AG09319 (cell line): ENCODE measurements at regions not wholly inside any gene's neighbourhood (a gene's known extent, or its start where the extent isn't known, plus 50 kb on each side); places are given as distances from the start of the nearest gene placed in this dataset.

Experiments
- DNase-seq: peaks from one replicate; pipeline ENCODE4 v3.0.0-alpha.2; 2010; ENCODE audit warnings: low read depth; ENCODE audit errors: extremely low read depth
- CTCF ChIP-seq: IDR thresholded peaks from 2 replicates; pipeline ENCODE4 v1.5.1; 2011; ENCODE audit warnings: low read depth, mild to moderate bottlenecking, inconsistent platforms, low read length, moderate library complexity

GRCh38 chr1:60152891-60153290 lies 79.3 kb upstream of the C1orf87 start:
- DNase-seq: no peak
- no peak for TF ChIP-seq CTCF

- DNase-seq: no peak
- no peak for TF ChIP-seq CTCF
These were observed 77.7 kb upstream of the C1orf87 start for GRCh38 chr1:60151311-60151710.

GRCh38 chr1:60149251-60149650 lies 75.7 kb upstream of the C1orf87 start:
- no peak for DNase-seq
- TF ChIP-seq CTCF: no peak

GRCh38 chr1:60146884-60147283 lies 73.3 kb upstream of the C1orf87 start:
- no peak for TF ChIP-seq CTCF
- DNase-seq: no peak

GRCh38 chr1:60145771-60146170 lies 72.2 kb upstream of the C1orf87 start:
- no peak for TF ChIP-seq CTCF
- DNase-seq: no peak

- no peak for DNase-seq
- TF ChIP-seq CTCF: no peak
These were observed 68.2 kb upstream of the C1orf87 start for GRCh38 chr1:60141743-60142142.

- TF ChIP-seq CTCF: no peak
- DNase-seq: no peak
These were observed 67.7 kb upstream of the C1orf87 start for GRCh38 chr1:60141276-60141675.

GRCh38 chr1:60137406-60137805 lies 63.8 kb upstream of the C1orf87 start:
- TF ChIP-seq CTCF: no peak

More at GRCh38 chr1:60137406-60137805, 63.8 kb upstream of the C1orf87 start:
- DNase-seq: no peak
